A673 (cell line): ENCODE measurements at regions not wholly inside any gene's neighbourhood (a gene's known extent, or its start where the extent isn't known, plus 50 kb on each side); places are given as distances from the start of the nearest gene placed in this dataset.

Experiments used
- BruUV-seq: library from RNA; stranded (reverse); fragments of 400-500 nt; replicated peaks from 2 replicates; lab custom pipeline; 2021; lab: Mats Ljungman, UMichigan
- CTCF ChIA-PET: fragments of 300-600 bp; sonication (Branson Sonifier 250); formaldehyde crosslinking; loops from one replicate; lab custom pipeline; 2022; ENCODE audit warnings: antibody characterized with exemption; lab: Charles Lee
- POLR2A ChIA-PET: fragments of 300-600 bp; sonication (Branson Sonifier 250); formaldehyde crosslinking; loops from one replicate; lab custom pipeline; 2022; ENCODE audit warnings: antibody characterized with exemption; ENCODE audit not compliant: low non-redundant PET; lab: Charles Lee
- DNase-seq: peaks from one replicate; pipeline ENCODE4 v3.0.0-alpha.2; 2015; ENCODE audit warnings: low spot score
- H3K27ac ChIP-seq: fragments of 200-600 bp; sonication (generic); 2 replicates; pipeline ENCODE4 v1.5.1; 2016; ENCODE audit warnings: mixed run types, low read depth, mild to moderate bottlenecking, mixed read lengths, antibody characterized with exemption, low read length; ENCODE audit not compliant: poor library complexity, severe bottlenecking
- H3K27me3 ChIP-seq: fragments of 200-600 bp; sonication (generic); replicated peaks from 2 replicates; pipeline ENCODE4 v1.6.1; 2017; ENCODE audit warnings: mixed run types, low read depth, mild to moderate bottlenecking, mixed read lengths, antibody characterized with exemption, low read length; ENCODE audit not compliant: insufficient read depth, poor library complexity
- H3K36me3 ChIP-seq: fragments of 200-600 bp; sonication (generic); 2 replicates; pipeline ENCODE4 v1.6.1; 2016; ENCODE audit warnings: mixed run types, mild to moderate bottlenecking, mixed read lengths, antibody characterized with exemption, low read length; ENCODE audit not compliant: insufficient read depth, poor library complexity, severe bottlenecking
- H3K4me1 ChIP-seq: fragments of 200-600 bp; sonication (generic); 2 replicates; pipeline ENCODE4 v1.6.1; 2017; ENCODE audit warnings: mixed run types, mild to moderate bottlenecking, mixed read lengths, antibody characterized with exemption, low read length; ENCODE audit not compliant: insufficient read depth, poor library complexity, severe bottlenecking
- H3K4me3 ChIP-seq: fragments of 200-600 bp; sonication (generic); 2 replicates; pipeline ENCODE4 v1.5.1; 2016; ENCODE audit warnings: low read depth, mixed run types, mild to moderate bottlenecking, mixed read lengths, low read length; ENCODE audit not compliant: poor library complexity, severe bottlenecking
- H3K9me3 ChIP-seq: fragments of 200-600 bp; sonication (generic); 2 replicates; pipeline ENCODE4 v1.6.1; 2016; ENCODE audit warnings: mixed run types, low read depth, mild to moderate bottlenecking, mixed read lengths, antibody characterized with exemption, low read length; ENCODE audit not compliant: poor library complexity, severe bottlenecking
- EZH2 ChIP-seq: fragments of 200-600 bp; sonication (generic); IDR thresholded peaks from 2 replicates; pipeline ENCODE4 v1.6.1; 2017; ENCODE audit warnings: borderline replicate concordance, low read depth, mild to moderate bottlenecking, mixed read lengths, antibody characterized with exemption, low read length; ENCODE audit not compliant: poor library complexity, severe bottlenecking
- intact Hi-C: fragments of 100-400 bp; cut with micrococcal nuclease; formaldehyde crosslinking; loops from one replicate; pipeline ENCODE4 v1.10.0; 2022; ENCODE audit not compliant: unreplicated experiment
- TF ChIP-seq, protein P1 (sequence below): fragments of 300-800, 200-600 bp; sonication (generic); conservative IDR thresholded peaks from 2 replicates; pipeline ENCODE4 v1.5.1; 2017; ENCODE audit warnings: low read depth, mild to moderate bottlenecking, antibody characterized with exemption, low read length, moderate library complexity, mixed read lengths

DNA sequence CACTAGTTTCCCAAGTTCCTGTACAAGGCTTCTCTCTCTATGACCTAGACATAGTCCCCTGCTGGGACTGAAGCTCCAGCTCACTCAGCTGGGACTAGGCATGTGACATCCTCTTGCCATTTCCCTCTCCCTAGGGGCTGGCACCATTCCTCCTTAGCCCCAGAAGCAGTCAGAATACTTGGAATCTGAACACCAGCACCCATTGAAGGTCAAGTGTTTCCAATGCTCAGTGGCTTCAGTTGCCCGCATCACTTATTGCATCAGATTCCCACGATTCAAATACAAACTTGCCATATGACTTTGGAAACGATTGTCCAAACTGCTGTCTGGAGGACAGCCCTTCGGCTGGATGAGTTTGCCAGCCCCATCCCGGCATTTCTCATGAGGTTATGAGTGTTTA is 65.5 kb upstream of the HOPX start:
- BruUV-seq = no TSS peak
- TF ChIP-seq, protein P1, sequence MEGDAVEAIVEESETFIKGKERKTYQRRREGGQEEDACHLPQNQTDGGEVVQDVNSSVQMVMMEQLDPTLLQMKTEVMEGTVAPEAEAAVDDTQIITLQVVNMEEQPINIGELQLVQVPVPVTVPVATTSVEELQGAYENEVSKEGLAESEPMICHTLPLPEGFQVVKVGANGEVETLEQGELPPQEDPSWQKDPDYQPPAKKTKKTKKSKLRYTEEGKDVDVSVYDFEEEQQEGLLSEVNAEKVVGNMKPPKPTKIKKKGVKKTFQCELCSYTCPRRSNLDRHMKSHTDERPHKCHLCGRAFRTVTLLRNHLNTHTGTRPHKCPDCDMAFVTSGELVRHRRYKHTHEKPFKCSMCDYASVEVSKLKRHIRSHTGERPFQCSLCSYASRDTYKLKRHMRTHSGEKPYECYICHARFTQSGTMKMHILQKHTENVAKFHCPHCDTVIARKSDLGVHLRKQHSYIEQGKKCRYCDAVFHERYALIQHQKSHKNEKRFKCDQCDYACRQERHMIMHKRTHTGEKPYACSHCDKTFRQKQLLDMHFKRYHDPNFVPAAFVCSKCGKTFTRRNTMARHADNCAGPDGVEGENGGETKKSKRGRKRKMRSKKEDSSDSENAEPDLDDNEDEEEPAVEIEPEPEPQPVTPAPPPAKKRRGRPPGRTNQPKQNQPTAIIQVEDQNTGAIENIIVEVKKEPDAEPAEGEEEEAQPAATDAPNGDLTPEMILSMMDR = no peak
- no peak for DNase-seq
- no peaks in the 10 kb centered on the region for H3K27me3 ChIP-seq
- ChIA-PET POLR2A (no interaction called here), CTCF (no interaction called here)
- intact Hi-C loops = no loop called here
- H3K9me3 ChIP-seq = no peaks in the 10 kb centered on the region
- no peak overlapping the region for H3K4me3 ChIP-seq
- H3K27ac ChIP-seq = no peak overlapping the region
- no peaks in the 10 kb centered on the region for H3K4me1 ChIP-seq
- H3K36me3 ChIP-seq = no peaks in the 10 kb centered on the region

- Histone ChIP-seq H3K36me3 (no peaks in the 10 kb centered on the region), H3K4me3 (no peak overlapping the region), H3K9me3 (no peaks in the 10 kb centered on the region), H3K4me1 (no peaks in the 10 kb centered on the region), H3K27ac (no peak overlapping the region), H3K27me3 (no peaks in the 10 kb centered on the region)
- ChIA-PET POLR2A (no interaction called here), CTCF (no interaction called here)
- TF ChIP-seq, protein P1 = no peak
- no peak for TF ChIP-seq EZH2
- DNase-seq = no peak
- no TSS peak for BruUV-seq
- intact Hi-C loops = no loop called here
Observed at GRCh38 chr4:56745042-56745441, 63.9 kb upstream of the HOPX start.

GRCh38 chr4:56744030-56744429 is 62.9 kb upstream of the HOPX start:
- no peaks in the 10 kb centered on the region for H3K27me3 ChIP-seq
- DNase-seq = no peak
- POLR2A ChIA-PET = no interaction called here
- no TSS peak for BruUV-seq
- no peaks in the 10 kb centered on the region for H3K36me3 ChIP-seq
- intact Hi-C loops = no loop called here
- no peaks in the 10 kb centered on the region for H3K9me3 ChIP-seq
- H3K4me3 ChIP-seq = no peak overlapping the region
- no peak overlapping the region for H3K27ac ChIP-seq
- no peak for TF ChIP-seq EZH2
- no peaks in the 10 kb centered on the region for H3K4me1 ChIP-seq
- CTCF ChIA-PET = no interaction called here

- CTCF ChIA-PET = no interaction called here
Observed at GRCh38 chr4:56743550-56743949, 62.5 kb upstream of the HOPX start.

More at GRCh38 chr4:56743550-56743949, 62.5 kb upstream of the HOPX start:
- H3K27ac ChIP-seq = no peak overlapping the region
- no peaks in the 10 kb centered on the region for H3K9me3 ChIP-seq
- intact Hi-C loops = no loop called here
- H3K4me1 ChIP-seq = no peaks in the 10 kb centered on the region
- H3K36me3 ChIP-seq = no peaks in the 10 kb centered on the region
- H3K4me3 ChIP-seq = no peak overlapping the region
- POLR2A ChIA-PET = no interaction called here
- H3K27me3 ChIP-seq = no peaks in the 10 kb centered on the region
- BruUV-seq = no TSS peak
- DNase-seq = no peak
- no peak for TF ChIP-seq EZH2
- TF ChIP-seq, protein P1 = no peak
